MCF 10A (cell line): ENCODE measurements at regions not wholly inside any gene's neighbourhood (a gene's known extent, or its start where the extent isn't known, plus 50 kb on each side); places are given as distances from the start of the nearest gene placed in this dataset.

Source experiments
- BruUV-seq: library from RNA; stranded (reverse); fragments of 400-500 nt; replicated peaks from 2 replicates; lab custom pipeline; 2021; lab: Mats Ljungman, UMichigan
- CTCF ChIA-PET: fragments of 300-600 bp; sonication (Branson Sonifier 250); formaldehyde crosslinking; extraction: SDS; loops from one replicate; lab custom pipeline; 2021; ENCODE audit warnings: antibody characterized with exemption, inconsistent platforms; lab: Yijun Ruan, JAX
- POLR2A ChIA-PET: fragments of 300-600, 350-650 bp; sonication (Branson Sonifier 250); formaldehyde crosslinking; extraction: SDS; loops from one replicate; lab custom pipeline; 2020; ENCODE audit warnings: antibody characterized with exemption, inconsistent platforms; lab: Yijun Ruan, JAX
- DNase-seq: peaks from one replicate; pipeline ENCODE4 v3.0.0-alpha.2; 2018; ENCODE audit not compliant: unreplicated experiment
- H3K27ac Mint-ChIP-seq: one replicate; pipeline ENCODE4 v1.8.0; 2022; ENCODE audit warnings: mild to moderate bottlenecking, low read depth, mixed read lengths; ENCODE audit not compliant: unreplicated experiment
- H3K27me3 Mint-ChIP-seq: one replicate; pipeline ENCODE4 v1.8.0; 2022; ENCODE audit warnings: mixed read lengths; ENCODE audit not compliant: insufficient read depth, unreplicated experiment
- H3K36me3 Mint-ChIP-seq: one replicate; pipeline ENCODE4 v1.8.0; 2022; ENCODE audit warnings: mild to moderate bottlenecking, moderate library complexity, mixed read lengths; ENCODE audit not compliant: insufficient read depth, unreplicated experiment
- H3K4me1 Mint-ChIP-seq: one replicate; pipeline ENCODE4 v1.8.0; 2022; ENCODE audit warnings: mixed read lengths; ENCODE audit not compliant: insufficient read depth, unreplicated experiment
- H3K4me3 Mint-ChIP-seq: one replicate; pipeline ENCODE4 v1.8.0; 2022; ENCODE audit warnings: mild to moderate bottlenecking, moderate library complexity, mixed read lengths; ENCODE audit not compliant: unreplicated experiment
- H3K9me3 Mint-ChIP-seq: one replicate; pipeline ENCODE4 v1.8.0; 2022; ENCODE audit warnings: mixed read lengths; ENCODE audit not compliant: unreplicated experiment
- intact Hi-C: fragments of 100-400 bp; cut with micrococcal nuclease; formaldehyde crosslinking; loops from 2 replicates; pipeline ENCODE4 v1.14.1; 2022
- TF ChIP-seq, protein P1 (sequence below): fragments of 200-600 bp; IDR thresholded peaks from one replicate; pipeline ENCODE4 v1.8.0; 2022; ENCODE audit warnings: antibody characterized with exemption, mild to moderate bottlenecking; ENCODE audit not compliant: unreplicated experiment

- H3K36me3 Mint-ChIP-seq = no peaks in the 10 kb centered on the region
- intact Hi-C loops = no loop called here
- POLR2A ChIA-PET = no interaction called here
- no TSS peak for BruUV-seq
- H3K4me3 Mint-ChIP-seq = no peak overlapping the region
- H3K27ac Mint-ChIP-seq = no peak overlapping the region
- no peaks in the 10 kb centered on the region for H3K4me1 Mint-ChIP-seq
- peaks cover 11% of the 10 kb centered on the region for H3K9me3 Mint-ChIP-seq
- no peak for DNase-seq
- CTCF ChIA-PET = no interaction called here
- no peaks in the 10 kb centered on the region for H3K27me3 Mint-ChIP-seq
- TF ChIP-seq, protein P1, sequence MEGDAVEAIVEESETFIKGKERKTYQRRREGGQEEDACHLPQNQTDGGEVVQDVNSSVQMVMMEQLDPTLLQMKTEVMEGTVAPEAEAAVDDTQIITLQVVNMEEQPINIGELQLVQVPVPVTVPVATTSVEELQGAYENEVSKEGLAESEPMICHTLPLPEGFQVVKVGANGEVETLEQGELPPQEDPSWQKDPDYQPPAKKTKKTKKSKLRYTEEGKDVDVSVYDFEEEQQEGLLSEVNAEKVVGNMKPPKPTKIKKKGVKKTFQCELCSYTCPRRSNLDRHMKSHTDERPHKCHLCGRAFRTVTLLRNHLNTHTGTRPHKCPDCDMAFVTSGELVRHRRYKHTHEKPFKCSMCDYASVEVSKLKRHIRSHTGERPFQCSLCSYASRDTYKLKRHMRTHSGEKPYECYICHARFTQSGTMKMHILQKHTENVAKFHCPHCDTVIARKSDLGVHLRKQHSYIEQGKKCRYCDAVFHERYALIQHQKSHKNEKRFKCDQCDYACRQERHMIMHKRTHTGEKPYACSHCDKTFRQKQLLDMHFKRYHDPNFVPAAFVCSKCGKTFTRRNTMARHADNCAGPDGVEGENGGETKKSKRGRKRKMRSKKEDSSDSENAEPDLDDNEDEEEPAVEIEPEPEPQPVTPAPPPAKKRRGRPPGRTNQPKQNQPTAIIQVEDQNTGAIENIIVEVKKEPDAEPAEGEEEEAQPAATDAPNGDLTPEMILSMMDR = no peak
Observed at GRCh38 chr7:12102126-12102525, 109.0 kb upstream of the TMEM106B start.

DNA sequence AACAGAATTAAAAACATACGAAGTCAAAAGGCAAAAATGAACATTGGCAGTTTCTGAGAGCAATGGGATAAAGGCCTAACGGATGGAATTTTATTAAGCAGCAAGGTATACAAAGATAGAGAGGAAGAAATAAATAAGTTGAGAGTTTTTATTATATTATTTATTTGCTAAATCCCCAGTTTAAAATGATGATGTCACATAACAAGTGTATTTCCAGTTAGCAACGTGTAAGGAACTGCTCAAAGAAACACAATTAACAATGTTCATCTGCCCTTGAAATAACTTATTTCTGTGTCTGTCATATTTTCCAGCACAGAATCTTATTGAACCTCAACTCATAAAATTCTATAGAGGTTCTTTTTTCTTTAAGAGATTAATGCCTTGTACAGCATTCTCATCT lies 108.6 kb upstream of the TMEM106B start:
- no peaks in the 10 kb centered on the region for H3K27me3 Mint-ChIP-seq
- intact Hi-C loops = no loop called here
- no peak for DNase-seq
- H3K4me1 Mint-ChIP-seq = no peaks in the 10 kb centered on the region
- POLR2A ChIA-PET = no interaction called here
- CTCF ChIA-PET = no interaction called here
- no peak overlapping the region for H3K27ac Mint-ChIP-seq
- H3K36me3 Mint-ChIP-seq = no peaks in the 10 kb centered on the region
- no peak overlapping the region for H3K4me3 Mint-ChIP-seq
- BruUV-seq = no TSS peak
- TF ChIP-seq, protein P1 = no peak
- H3K9me3 Mint-ChIP-seq = peaks cover 11% of the 10 kb centered on the region

DNA sequence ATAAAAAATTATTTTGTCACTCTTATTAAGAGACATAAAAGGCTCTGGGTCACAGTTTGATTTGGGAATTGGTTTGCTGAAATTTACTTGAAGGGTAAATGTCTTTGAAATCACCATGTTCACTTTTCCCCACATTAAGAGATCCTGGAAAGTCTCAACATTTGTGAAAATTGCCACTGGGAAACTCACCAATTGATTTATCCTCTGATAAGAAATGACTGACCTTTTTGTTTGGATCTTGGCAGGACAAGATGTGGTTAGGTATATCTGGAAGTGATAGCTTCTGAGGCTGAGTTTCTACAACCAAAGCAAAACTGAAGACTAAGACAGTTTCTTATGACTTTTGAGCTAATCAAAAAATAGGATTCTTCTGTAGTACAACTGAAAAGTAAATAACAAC lies 107.1 kb upstream of the TMEM106B start:
- no peaks in the 10 kb centered on the region for H3K27me3 Mint-ChIP-seq
- no peaks in the 10 kb centered on the region for H3K4me1 Mint-ChIP-seq

GRCh38 chr7:12107381-12107780 lies 103.7 kb upstream of the TMEM106B start:
- intact Hi-C loops = no loop called here
- no peak for DNase-seq
- Mint-ChIP-seq H3K27ac (no peak overlapping the region), H3K4me3 (no peak overlapping the region), H3K4me1 (no peaks in the 10 kb centered on the region), H3K27me3 (peaks cover 7% of the 10 kb centered on the region), H3K9me3 (no peaks in the 10 kb centered on the region), H3K36me3 (no peaks in the 10 kb centered on the region)
- TF ChIP-seq, protein P1 = no peak
- ChIA-PET POLR2A (interaction anchor here (1.3 kb wide), 1 partner anchor 103 kb away, joined by 4 read pairs; the partner anchor contains the start of gene TMEM106B), CTCF (no interaction called here)
- no TSS peak for BruUV-seq

More for the DNA sequence above, 107.1 kb upstream of the TMEM106B start:
- CTCF ChIA-PET = no interaction called here
- H3K36me3 Mint-ChIP-seq = no peaks in the 10 kb centered on the region
- H3K4me3 Mint-ChIP-seq = no peak overlapping the region
- POLR2A ChIA-PET = no interaction called here
- no peak for DNase-seq
- TF ChIP-seq, protein P1 = no peak
- intact Hi-C loops = no loop called here
- no TSS peak for BruUV-seq
- H3K27ac Mint-ChIP-seq = no peak overlapping the region
- peaks cover 11% of the 10 kb centered on the region for H3K9me3 Mint-ChIP-seq
